ENCODE measurements at regions not wholly inside any gene's neighbourhood (a gene's known extent, or its start where the extent isn't known, plus 50 kb on each side); places are given as distances from the start of the nearest gene placed in this dataset.
"Not testable (repeated sequence)": the region's sequence is repeated elsewhere in the genome, so short reads cannot be mapped to it uniquely, and the experiment has no call there.

DNA sequence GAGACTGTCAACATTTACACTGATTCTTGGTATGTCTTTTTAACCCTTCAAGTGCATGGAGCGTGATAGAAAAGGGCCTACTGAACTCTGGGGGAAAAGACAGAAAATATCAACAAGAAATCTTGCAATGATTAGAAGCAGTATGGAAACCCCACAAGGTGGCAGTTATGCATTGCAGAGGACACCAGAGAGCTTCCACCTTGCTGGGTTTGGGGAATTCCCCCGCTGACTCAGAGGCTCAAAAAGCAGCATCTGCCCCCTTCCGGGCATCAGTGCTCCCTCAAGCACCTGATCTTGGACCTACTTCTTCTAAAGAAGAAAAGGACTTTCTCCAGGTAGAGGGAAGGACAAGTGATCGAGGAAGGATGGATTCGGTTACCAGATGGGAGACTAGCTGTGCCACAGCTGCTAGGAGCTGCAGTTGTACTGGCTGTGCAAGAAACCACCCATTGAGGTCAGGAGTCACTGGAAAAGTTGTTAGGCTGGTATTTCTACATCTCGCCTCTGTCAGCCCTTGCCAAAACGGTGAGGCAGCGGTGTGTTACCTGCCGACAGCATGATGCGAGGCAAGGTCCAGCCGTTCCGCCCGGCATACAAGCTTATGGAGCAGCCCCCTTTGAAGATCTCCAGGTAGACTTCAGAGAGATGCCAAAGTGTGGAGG lies 102.8 kb upstream of the OSBPL11 start:
- DNase-seq (ENCODE audit: low read depth) = not testable (repeated sequence)

- DNase-seq (ENCODE audit: low read depth) = no peak
Observed at GRCh38 chr3:125715651-125716050, 120.4 kb upstream of the OSBPL11 start.

GRCh38 chr3:125732151-125732550 lies 136.9 kb upstream of the OSBPL11 start:
- not testable (repeated sequence) for DNase-seq (ENCODE audit: low read depth)

DNA sequence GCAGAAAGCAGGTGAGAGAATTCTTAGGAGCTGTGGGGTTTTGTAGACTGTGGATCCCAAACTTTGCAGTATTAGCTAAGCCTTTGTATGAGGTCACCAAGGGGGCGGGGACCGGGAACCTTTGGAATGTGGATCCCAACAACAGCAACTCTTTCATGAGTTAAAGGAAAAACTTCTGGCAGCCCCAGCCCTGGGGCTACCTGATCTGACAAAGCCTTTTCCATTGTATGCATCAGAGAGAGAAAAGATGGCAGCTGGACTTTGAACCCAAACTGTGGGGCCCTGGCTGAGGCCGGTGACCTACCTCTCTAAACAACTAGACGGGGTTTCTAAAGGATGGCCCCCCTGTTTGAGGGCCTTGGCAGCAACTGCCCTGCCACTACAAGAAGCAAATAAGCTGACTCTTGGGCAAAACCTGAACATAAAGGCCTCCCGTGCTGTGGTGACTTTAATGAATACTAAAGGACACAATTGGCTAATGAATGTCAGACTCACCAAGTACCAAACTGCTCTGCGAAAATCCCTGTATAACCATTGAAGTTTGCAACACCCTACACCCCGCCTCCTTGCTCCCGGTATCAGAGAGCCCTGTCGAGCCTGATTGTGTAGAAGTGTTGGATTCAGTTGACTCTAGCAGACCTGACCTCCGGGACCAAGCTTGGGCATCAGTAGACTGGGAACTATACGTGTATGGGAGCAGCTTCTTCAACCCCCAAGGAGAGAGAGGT lies 146.9 kb upstream of the OSBPL11 start:
- DNase-seq (ENCODE audit: low read depth) = not testable (repeated sequence)

GRCh38 chr3:125742845-125743244 lies 147.5 kb upstream of the OSBPL11 start:
- peak; percentile 4 for DNase-seq (ENCODE audit: low read depth)

- not testable (repeated sequence) for DNase-seq (ENCODE audit: low read depth)
Observed at GRCh38 chr3:125757050-125757449, 161.8 kb upstream of the OSBPL11 start.

- not testable (repeated sequence) for DNase-seq (ENCODE audit: low read depth)
Observed at GRCh38 chr3:125758641-125759130, 163.4 kb upstream of the OSBPL11 start.

- DNase-seq (ENCODE audit: low read depth) = not testable (repeated sequence)
Observed at GRCh38 chr3:125762601-125763000, 167.3 kb upstream of the OSBPL11 start.

DNA sequence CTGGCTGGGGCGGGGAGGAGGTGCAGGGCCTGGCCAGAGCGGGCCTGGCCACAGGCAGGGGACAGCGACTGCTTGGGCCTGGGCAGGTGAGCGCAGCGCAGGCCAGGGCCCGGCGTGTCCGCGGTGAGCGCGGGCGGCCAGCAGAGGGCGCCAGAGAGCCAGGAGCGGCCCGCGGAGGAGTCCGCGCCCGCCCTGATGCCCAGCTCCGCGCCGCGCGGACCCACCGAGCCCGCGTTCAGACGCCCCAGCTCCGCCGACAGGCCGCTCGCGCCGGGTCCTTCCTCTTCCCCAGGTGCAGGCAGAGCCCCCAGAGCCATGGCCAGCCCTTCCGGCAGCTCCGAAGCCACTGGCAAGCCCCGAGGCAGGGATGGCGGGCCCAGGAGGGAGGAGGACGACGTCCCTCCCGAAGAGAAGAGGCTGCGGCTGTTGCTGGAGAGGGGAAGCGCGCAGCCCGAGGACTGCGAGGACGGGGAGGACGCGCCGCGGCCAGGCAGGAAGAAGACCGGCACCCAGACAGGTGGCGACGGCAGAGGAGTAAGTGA lies 171.1 kb upstream of the OSBPL11 start:
- DNase-seq (ENCODE audit: low read depth) = peak; percentile 28

DNA sequence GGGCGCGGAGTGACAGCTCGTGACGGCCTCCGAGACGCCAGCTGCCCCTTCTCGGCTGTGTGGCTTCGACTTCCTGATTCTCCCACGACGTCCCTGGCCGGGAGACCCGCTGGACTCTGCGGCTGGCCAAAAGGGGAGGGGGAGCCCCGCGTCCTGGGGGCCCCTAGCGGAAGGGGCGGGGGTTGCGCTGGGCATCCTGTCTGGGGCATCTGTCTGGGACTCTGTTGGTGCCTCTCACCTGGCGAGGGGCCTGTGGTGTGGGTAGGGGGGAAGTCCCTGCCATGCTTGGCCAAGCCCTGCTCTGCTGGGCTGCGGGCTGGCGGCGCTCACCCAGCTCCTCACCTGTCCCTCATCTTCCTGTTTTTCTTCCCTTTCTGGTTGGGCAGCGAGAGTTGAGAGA lies 171.6 kb upstream of the OSBPL11 start:
- DNase-seq (ENCODE audit: low read depth) = not testable (repeated sequence)

GRCh38 chr3:125767641-125768040 lies 172.3 kb upstream of the OSBPL11 start:
- no peak for DNase-seq (ENCODE audit: low read depth)

DNA sequence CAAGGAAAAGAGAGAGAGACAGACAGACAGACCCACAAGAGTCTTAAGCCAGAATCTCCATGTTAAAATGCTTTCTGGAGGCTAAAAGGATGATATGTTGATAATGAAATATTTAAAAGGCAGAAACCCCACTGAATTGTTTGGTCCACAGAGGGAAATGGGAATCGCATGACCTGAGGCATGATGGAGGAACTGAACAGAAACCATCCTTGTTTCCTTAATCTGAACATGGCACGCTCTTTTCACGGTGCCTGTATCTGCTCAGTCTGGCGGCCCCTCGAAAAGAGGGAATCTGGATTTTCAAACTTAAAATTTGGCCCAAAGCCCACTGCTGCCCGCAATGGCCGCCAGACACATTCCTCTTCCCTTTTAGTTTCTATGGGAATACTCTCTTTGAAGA lies 173.5 kb upstream of the OSBPL11 start:
- not testable (repeated sequence) for DNase-seq (ENCODE audit: low read depth)

GRCh38 chr3:125771506-125771905 lies 176.2 kb upstream of the OSBPL11 start:
- not testable (repeated sequence) for DNase-seq (ENCODE audit: low read depth)

DNA sequence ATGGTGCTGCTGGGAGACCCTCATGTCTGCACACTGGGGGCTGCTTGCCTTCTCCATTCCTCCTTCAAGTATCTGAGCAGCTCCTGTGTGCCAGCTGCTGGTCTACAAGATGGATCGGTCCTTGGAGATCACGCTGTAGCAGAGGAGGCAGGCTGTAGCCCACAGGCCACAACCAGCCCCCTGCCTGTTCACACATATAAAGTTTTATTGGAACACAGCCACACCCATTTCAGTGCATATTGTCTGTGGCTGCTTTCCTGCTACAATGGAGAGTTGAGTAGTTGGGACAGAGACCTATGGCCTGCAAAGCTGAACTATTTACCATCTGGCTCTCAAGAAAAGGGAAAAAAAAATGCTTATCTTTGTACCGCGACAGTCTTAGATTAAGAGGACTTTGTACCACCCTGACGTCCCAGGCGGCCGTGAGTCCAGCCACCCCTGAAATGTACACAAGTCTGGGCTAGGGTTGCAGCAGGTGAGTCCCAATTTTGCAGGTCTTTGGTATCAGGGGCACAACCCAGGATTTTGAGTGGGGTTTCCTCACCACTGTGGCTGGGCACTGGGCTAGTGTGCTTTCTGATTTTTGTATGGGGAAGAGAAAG lies 179.2 kb upstream of the OSBPL11 start:
- DNase-seq (ENCODE audit: low read depth) = not testable (repeated sequence)

DNA sequence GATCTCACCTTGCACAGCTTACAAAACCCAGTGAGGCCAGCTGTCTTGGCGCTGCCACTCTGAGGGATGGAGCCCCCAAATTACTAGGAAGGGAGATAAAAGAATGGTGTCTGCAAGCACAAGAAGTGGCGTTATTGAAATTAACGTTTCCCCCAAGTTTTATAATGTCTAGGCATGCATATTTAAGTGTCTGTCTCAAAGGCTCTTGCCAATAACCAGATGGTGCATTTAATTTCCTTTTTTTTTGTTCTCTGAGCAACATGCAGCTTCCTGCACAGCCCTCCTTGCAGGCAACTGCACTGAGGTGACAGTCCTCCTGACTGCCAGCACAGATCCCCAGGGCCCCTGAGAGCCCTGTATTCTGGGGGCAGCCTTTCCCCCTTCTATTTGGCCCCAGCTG lies 179.8 kb upstream of the OSBPL11 start:
- DNase-seq (ENCODE audit: low read depth) = not testable (repeated sequence)

DNA sequence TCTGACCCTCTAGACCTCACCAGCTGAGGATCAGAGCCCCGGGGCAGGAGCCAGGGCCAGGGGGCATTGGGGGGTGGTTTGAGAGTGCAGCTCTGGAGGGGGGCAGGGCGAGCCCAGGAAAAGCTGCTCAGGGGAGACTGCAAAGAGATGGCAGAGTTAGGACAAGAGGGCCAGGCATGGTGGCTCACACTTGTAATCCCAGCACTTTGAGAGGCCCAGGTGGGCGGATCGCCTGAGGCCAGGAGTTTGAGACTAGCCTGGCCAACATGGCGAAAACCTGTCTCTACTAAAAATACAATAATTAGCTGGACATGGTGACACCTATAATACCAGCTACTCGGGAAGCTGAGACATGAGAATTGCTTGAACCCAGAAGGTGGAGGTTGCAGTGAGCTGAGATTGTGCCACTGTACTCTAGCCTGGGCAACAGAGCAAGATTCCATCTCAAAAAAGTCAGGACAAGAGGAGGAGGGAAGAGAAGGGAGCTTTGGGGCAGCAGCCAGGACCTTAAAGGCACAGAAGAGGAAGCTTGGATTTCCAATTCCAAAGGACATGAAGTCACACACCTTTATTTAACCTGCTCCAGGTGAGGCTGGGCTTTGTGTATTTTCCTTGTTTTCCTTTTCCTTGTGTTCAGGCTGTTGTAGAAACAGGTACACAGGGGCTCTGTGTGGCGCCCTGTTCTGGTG lies 180.5 kb upstream of the OSBPL11 start:
- not testable (repeated sequence) for DNase-seq (ENCODE audit: low read depth)

GRCh38 chr3:125779276-125779675 lies 184.0 kb upstream of the OSBPL11 start:
- DNase-seq (ENCODE audit: low read depth) = not testable (repeated sequence)

- DNase-seq (ENCODE audit: low read depth) = not testable (repeated sequence)
Observed at GRCh38 chr3:125779918-125780317, 184.6 kb upstream of the OSBPL11 start.

DNA sequence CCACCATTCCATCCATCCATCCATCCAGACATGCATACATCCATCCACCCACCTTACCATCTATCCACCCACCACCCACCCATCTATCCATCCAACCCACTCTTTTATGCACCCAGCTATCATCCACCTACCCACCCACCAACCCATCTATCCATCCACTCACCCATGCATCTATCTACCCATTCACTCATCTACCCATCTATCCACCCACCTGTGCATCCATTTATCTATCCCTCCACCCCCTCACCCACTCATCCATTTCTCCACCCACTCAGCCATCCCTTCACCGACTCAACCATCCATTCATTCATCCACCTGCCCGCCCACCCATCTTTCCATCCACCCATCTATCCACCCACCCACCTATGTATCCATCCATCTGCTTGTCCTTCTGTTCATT lies 186.4 kb upstream of the OSBPL11 start:
- not testable (repeated sequence) for DNase-seq (ENCODE audit: low read depth)

GRCh38 chr3:125790312-125790711 lies 178.7 kb upstream of the ROPN1B start:
- DNase-seq (ENCODE audit: low read depth) = not testable (repeated sequence)

- DNase-seq (ENCODE audit: low read depth) = not testable (repeated sequence)
Observed at GRCh38 chr3:125791021-125791420, 178.0 kb upstream of the ROPN1B start.

DNA sequence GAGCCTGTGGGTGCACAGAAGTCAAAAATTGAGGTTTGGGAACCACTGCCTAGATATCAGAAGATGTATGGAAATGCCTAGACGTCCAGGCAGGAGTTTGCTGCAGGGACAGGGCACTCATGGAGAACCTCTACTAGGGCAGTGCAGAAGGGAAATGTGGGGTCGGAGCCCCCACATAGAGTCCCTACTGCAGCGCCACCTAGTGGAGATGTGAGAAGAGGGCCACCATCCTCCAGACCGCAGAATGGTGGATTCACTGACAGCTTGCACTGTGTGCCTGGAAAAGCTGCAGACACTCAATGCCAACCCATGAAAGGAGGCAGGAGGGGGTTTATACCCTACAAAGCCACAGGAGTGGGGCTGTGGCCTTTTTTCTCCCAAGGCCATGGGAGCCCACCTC lies 159.0 kb upstream of the ROPN1B start:
- not testable (repeated sequence) for DNase-seq (ENCODE audit: low read depth)

Data from stimulated activated CD8-positive, alpha-beta memory T cell treated with anti-CD3 and anti-CD28 coated beads, Interleukin-7, amount 100 ng/mL, for 24 hours (primary cell).